Right hindlimb (tissue), 1 donor: ENCODE measurements at regions not wholly inside any gene's neighbourhood (a gene's known extent, or its start where the extent isn't known, plus 50 kb on each side); places are given as distances from the start of the nearest gene placed in this dataset.
"Not testable (repeated sequence)": the region's sequence is repeated elsewhere in the genome, so short reads cannot be mapped to it uniquely, and the experiment has no call there.

Source experiments
- DNase-seq: peaks from one replicate; pipeline ENCODE4 v3.0.0-alpha.2; 2018

DNA sequence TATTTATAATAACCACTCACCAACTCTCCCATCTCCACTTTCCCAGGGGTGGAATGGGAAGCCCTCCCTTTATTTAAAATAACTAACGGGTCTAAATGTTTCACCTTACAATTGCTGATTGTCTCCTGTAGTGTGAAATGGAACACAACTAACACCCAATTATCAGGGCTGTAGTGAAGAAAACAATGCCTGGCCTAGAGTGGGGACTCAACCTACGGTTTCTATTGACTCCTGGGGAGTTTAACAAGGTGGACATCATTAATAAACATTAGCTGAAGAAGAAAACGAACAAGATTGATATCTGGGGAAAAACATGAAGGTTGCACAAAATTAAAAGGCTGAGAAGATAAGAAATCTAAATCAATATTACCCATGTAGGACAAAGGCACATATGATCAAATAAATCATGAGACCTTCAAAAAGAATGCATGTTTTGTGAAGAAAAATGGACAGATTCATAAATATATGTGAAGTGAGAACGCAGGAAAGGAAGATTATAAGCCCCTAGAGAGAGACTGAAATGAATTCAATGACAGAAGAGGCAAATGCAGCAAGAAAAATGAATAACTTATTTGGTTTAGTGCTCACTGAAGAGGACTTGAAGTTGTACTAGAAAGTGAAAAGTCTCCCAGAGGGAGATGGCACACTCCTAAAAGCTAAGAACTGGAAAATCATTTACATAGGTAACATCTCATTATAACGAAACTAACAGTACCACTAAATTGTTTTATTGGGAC is 593.0 kb upstream of the AADAT start:
- DNase-seq = no peak

GRCh38 chr4:170682087-170682486 is 592.3 kb upstream of the AADAT start:
- DNase-seq = not testable (repeated sequence)

DNA sequence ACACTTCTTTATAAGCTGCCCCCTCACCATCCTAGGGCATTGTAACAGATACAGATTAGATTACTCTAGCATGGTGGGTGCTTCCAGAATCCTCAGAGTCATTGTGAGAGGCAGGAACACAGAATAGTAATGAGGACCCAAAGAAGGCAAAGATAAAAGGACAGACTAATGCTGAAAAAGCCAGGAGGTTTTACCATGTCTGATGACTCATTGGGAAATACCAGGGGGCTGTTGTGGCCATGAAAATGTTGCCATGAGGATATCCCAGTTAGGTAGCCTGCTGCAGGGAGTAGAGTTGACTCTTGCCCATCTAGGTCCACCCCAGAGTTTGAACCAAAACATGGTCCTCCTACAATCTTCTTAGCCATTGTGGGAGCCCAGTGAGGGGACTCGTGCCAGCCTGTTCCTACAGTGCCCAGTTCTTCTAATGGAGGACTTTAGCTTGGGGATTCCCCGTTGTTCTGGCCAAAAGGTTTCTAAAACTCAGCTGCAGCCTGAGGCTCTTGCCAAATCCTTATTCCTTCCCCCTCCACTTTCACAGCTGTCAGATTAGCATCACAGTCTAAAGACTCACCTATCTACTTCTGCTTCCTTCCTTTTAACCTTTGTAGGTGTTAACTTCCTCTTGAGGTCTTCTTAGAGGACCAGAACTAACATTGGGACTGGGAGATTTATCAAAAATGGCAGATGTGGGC is 586.0 kb upstream of the AADAT start:
- DNase-seq = no peak

GRCh38 chr4:170674176-170674575 is 584.4 kb upstream of the AADAT start:
- no peak for DNase-seq

GRCh38 chr4:170672381-170672965 is 582.7 kb upstream of the AADAT start:
- no peak for DNase-seq

DNA sequence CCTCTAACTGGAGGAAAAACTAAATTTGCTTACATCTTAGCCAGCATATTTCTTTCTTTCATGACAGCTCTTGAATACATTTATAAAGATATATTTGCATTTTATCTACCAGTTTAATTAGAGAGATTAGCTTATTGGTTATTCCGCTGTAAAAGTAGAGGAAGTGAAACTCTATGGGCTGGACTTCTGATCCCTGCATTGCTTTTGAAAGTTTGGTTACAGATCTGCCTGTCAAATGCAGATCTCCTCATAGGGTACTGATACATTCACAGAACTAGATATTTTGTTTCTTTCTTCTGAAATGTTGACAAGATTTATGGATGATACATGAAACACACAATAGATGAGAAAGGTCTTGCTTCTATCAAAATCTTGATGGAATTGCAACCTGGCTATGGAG is 581.4 kb upstream of the AADAT start:
- no peak for DNase-seq

GRCh38 chr4:170667814-170668213 is 578.1 kb upstream of the AADAT start:
- DNase-seq = no peak

GRCh38 chr4:170666909-170667308 is 577.2 kb upstream of the AADAT start:
- no peak for DNase-seq

DNA sequence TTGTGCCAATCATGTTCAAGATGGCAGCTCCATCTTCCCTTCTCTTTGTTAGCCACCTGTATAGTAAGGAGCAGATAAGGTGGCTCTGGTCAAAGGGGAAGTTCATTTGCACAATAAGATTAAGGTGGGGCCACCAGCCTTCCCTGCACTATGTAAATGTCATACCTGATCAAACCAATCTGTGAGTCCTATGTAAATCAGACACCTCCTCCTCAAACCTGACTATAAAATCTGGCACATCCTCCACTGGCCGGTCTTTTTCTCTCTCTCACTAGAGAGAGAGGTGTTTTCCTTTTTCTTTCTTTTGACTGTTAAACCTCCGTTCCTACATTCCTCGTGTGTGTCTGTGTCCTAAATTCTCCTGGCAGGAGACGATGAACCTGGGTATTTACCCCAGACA is 572.5 kb upstream of the AADAT start:
- no peak for DNase-seq

- no peak for DNase-seq
These were observed 568.0 kb upstream of the AADAT start for GRCh38 chr4:170657761-170658160.

GRCh38 chr4:170656506-170656905 is 566.8 kb upstream of the AADAT start:
- no peak for DNase-seq

- DNase-seq = no peak
These were observed 562.8 kb upstream of the AADAT start for GRCh38 chr4:170652571-170652970.

DNA sequence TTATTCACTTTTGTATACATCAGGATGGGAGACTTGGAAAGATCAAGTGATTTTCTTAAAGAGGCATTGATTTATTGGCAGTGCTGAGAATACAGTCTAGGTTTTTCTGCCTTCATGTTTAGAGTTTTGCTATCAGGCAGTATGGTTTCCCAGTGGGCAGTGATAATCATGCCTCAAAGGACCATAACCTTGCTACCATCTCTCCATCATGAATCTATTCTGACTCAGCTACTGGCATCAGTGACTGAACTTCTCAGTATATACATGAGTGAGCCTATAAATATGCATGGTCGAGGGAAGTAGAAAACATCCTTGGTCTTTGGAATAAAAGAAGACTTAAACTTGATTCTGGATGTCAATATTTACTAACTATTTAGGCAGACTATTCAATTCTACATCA is 562.0 kb upstream of the AADAT start:
- no peak for DNase-seq

GRCh38 chr4:170627418-170627817 is 537.7 kb upstream of the AADAT start:
- no peak for DNase-seq

DNA sequence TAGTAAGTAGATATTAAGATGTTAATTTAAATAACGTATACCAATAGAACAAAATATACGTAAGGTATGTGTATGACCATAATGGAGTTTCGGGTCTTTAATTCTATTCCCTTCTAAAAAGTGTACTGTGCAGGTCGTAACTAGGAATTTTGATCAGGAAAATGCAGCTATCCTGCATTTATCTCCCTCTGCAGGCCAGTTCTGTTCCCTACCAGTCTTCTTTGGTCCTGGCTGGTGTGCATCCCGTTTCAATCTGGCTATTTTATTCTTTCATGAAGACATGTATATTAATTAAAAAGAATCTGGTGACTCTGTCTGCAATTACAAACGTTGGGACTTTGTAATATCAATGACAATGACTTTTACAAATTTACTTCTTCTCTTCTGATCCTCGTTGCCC is 534.1 kb upstream of the AADAT start:
- DNase-seq = no peak

DNA sequence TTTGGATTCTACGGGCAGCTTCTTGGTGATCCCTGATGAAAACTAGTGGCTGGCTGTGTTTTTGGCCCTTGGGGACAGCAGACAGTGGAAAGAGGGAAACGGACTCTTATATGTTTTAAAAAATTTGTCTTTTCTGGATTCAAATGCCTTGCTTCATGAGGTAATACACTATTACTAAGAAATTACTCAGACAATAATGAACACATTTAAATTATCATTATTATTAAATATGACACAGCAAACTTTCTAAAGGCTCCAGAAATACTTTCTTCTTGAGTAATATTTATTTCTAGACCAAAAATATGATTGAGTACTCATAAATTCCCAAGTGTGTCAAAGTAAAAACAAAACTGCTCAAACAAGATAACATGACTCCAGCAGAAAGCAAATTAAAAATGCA is 520.7 kb upstream of the AADAT start:
- DNase-seq = no peak

DNA sequence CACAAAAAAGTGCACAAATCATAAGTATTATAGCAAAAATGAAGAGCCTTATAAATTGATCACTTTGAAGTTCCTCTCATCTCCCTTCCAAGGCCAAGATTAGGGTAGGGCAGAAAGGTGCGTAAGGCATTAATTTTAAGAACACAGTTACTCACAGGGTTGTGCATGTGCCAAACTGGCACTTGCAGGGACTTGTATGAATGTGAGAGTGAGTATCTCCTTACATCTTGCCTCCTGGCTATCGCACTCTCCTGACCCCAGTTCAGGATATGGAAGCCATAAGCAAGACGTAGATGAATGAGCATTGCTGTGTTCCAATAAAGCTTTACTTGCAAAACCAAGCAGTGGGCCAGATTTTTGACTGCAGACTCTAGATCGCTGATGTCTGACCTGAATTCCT is 510.1 kb upstream of the AADAT start:
- DNase-seq = no peak

- DNase-seq = no peak
These were observed 501.3 kb upstream of the AADAT start for GRCh38 chr4:170591076-170591475.

GRCh38 chr4:170589597-170590191 is 499.9 kb upstream of the AADAT start:
- DNase-seq = no peak

DNA sequence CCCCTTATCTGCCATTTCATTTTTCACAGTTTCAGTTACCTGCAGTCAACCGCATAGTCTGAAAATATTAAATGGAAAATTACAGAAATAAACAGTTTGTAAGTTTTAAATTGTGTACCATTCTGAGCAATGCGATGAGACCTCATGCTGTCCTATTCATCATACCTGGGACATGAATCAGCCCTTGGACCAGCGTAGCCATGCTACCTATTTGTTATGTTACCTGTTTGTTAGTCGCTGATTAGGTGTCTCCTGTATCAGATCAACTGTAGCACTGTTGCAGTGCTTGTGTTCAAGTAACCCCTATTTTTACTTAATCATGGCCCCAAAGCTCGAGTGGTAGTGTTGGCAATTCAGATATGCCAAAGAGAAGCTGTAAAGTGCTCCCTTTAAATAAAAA is 492.2 kb upstream of the AADAT start:
- no peak for DNase-seq

DNA sequence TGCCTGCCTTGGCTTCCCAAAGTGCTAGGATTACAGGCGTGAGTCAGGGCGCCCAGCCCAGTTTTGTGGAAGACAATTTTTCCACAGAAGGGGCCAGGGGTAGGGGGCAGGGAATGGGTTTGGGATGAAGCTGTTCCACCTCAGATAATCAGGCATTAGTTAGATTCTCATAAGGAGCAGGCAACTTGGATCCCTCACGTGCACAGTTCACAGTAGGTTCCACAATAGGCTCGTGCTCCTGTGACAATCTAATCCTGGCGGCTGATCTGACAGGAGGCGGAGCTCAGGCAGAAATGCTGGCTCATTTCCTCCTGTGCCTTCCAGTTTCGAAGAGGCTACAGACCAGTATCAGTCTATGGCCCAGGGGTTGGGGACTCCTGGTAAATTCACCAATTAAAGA is 491.6 kb upstream of the AADAT start:
- DNase-seq = no peak

GRCh38 chr4:170580651-170581050 is 490.9 kb upstream of the AADAT start:
- DNase-seq = no peak

- DNase-seq = no peak
These were observed 449.2 kb upstream of the AADAT start for GRCh38 chr4:170538821-170539473.
